ENCODE measurements at regions not wholly inside any gene's neighbourhood (a gene's known extent, or its start where the extent isn't known, plus 50 kb on each side); places are given as distances from the start of the nearest gene placed in this dataset.

GRCh38 chr10:113463083-113463482 is 89.8 kb upstream of the HABP2 start (continued):
- TF ChIP-seq CTCF (conservative IDR thresholded peaks at IDR 0.05; ENCODE audit: low read depth in 2 of 2) (no peak), REST (IDR thresholded peaks at IDR 0.05; ENCODE audit: unreplicated experiment) (no peak), JUNB (IDR thresholded peaks at IDR 0.05; ENCODE audit: unreplicated experiment) (no peak), NANOG (IDR thresholded peaks at IDR 0.05; ENCODE audit: borderline replicate concordance) (no peak), STAT1 (IDR thresholded peaks at IDR 0.05; ENCODE audit: unreplicated experiment) (no peak)

GRCh38 chr10:113463777-113464176 is 89.1 kb upstream of the HABP2 start:
- Histone ChIP-seq H3K79me2 (replicated peaks; ENCODE audit: insufficient read depth) (no peaks in the 10 kb centered on the region), H3K27me3 (ENCODE audit: insufficient read depth) (no peaks in the 10 kb centered on the region), H4K20me1 (replicated peaks; ENCODE audit: insufficient read depth) (no peaks in the 10 kb centered on the region), H3K4me3 (no peak overlapping the region), H3K36me3 (ENCODE audit: insufficient read depth) (no peaks in the 10 kb centered on the region), H3F3A (replicated peaks; ENCODE audit: low read depth) (no peaks in the 10 kb centered on the region), H3K27ac (ENCODE audit: low read depth) (no peak overlapping the region), H2AFZ (peak overlapping the region; percentile 29; the same call in 1 of the 2 replicates), H3K4me1 (ENCODE audit: insufficient read depth) (no peaks in the 10 kb centered on the region), H3K4me2 (no peak overlapping the region), H3K9me2 (ENCODE audit: insufficient read depth) (no peaks in the 10 kb centered on the region)
- Mint-ChIP-seq H3K27me3 (ENCODE audit: insufficient read depth, low read depth, poor library complexity) (peaks cover 2% of the 10 kb centered on the region), H3K9me3 (no peaks in the 10 kb centered on the region), H3K36me3 (ENCODE audit: low read depth) (no peaks in the 10 kb centered on the region), H3K4me1 (peaks cover 10% of the 10 kb centered on the region; the same call in 2 of the 3 replicates), H3K27ac (no peak overlapping the region), H3K4me3 (no peak overlapping the region)
- ATAC-seq (peak; percentile 43), DNase-seq (ENCODE audit: low spot score) (no peak)
- TF ChIP-seq EZH2 (IDR thresholded peaks at IDR 0.05; ENCODE audit: low read depth, unreplicated experiment) (no peak), CTCF (conservative IDR thresholded peaks at IDR 0.05; ENCODE audit: low read depth in 2 of 2) (no peak), JUNB (IDR thresholded peaks at IDR 0.05; ENCODE audit: unreplicated experiment) (no peak), ETS1 (IDR thresholded peaks at IDR 0.05) (no peak), ZNF462 (CRISPR knock-in tag; IDR thresholded peaks at IDR 0.05) (no peak)
